Colonic mucosa (tissue), 4 donors: ENCODE measurements at regions not wholly inside any gene's neighbourhood (a gene's known extent, or its start where the extent isn't known, plus 50 kb on each side); places are given as distances from the start of the nearest gene placed in this dataset.
A peak's percentile ranks its signal among the peaks of the same experiment; 100 is the strongest.
"Not testable (repeated sequence)": the region's sequence is repeated elsewhere in the genome, so short reads cannot be mapped to it uniquely, and the experiment has no call there.

Experiments
- DNase-seq: peaks from one replicate; pipeline ENCODE4 v3.0.0-alpha.2; 2020
- H3K27ac ChIP-seq: fragments of 200-600 bp; one replicate; pipeline ENCODE4 v1.8.0; 2021
- H3K27me3 ChIP-seq: fragments of 200-600 bp; one replicate; pipeline ENCODE4 v1.8.0; 2021
- H3K36me3 ChIP-seq: fragments of 200-600 bp; one replicate; pipeline ENCODE4 v1.8.0; 2021
- H3K4me1 ChIP-seq: fragments of 200-600 bp; one replicate; pipeline ENCODE4 v1.8.0; 2021; ENCODE audit warnings: mild to moderate bottlenecking
- H3K4me3 ChIP-seq: fragments of 200-600 bp; one replicate; pipeline ENCODE4 v1.8.0; 2021
- H3K9ac ChIP-seq, 2 donors: one replicate each; pipeline ENCODE4 v1.7.0; 2013; ENCODE audit warnings: control low read depth in 2 of 2, low read depth in 2 of 2, low read length in 2 of 2
- H3K9me3 ChIP-seq: fragments of 200-600 bp; one replicate; pipeline ENCODE4 v1.8.0; 2021
- intact Hi-C: fragments of 100-400 bp; cut with DNase I; formaldehyde crosslinking; loops from one replicate; pipeline ENCODE4 v1.14.1; 2022
- TF ChIP-seq, protein P1 (sequence below): fragments of 200-600 bp; IDR thresholded peaks from one replicate; pipeline ENCODE4 v1.8.0; 2022; ENCODE audit warnings: antibody characterized with exemption, mild to moderate bottlenecking
- donor health status: healthy.
- donor health status: DM: no; HTN: no; CAD: no.
- donor health status: DM: no; HTN: no; CAD: no.

GRCh38 chr1:229131243-229132105 is 139.4 kb upstream of the RAB4A start:
- Histone ChIP-seq H3K27me3 (no peaks in the 10 kb centered on the region), H3K4me3 (no peak overlapping the region), H3K36me3 (no peaks in the 10 kb centered on the region), H3K9ac (peak overlapping the region in 1 of 2 donors; percentile 55), H3K9me3 (no peaks in the 10 kb centered on the region), H3K4me1 (peaks cover 13% of the 10 kb centered on the region), H3K27ac (peak overlapping the region; percentile 18)
- TF ChIP-seq, protein P1, sequence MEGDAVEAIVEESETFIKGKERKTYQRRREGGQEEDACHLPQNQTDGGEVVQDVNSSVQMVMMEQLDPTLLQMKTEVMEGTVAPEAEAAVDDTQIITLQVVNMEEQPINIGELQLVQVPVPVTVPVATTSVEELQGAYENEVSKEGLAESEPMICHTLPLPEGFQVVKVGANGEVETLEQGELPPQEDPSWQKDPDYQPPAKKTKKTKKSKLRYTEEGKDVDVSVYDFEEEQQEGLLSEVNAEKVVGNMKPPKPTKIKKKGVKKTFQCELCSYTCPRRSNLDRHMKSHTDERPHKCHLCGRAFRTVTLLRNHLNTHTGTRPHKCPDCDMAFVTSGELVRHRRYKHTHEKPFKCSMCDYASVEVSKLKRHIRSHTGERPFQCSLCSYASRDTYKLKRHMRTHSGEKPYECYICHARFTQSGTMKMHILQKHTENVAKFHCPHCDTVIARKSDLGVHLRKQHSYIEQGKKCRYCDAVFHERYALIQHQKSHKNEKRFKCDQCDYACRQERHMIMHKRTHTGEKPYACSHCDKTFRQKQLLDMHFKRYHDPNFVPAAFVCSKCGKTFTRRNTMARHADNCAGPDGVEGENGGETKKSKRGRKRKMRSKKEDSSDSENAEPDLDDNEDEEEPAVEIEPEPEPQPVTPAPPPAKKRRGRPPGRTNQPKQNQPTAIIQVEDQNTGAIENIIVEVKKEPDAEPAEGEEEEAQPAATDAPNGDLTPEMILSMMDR: no peak
- DNase-seq: no peak
- intact Hi-C loops: no loop called here

GRCh38 chr1:229132106-229132443 is 138.8 kb upstream of the RAB4A start:
- TF ChIP-seq, protein P1: no peak
- intact Hi-C loops: no loop called here
- Histone ChIP-seq H3K27ac (peak overlapping the region; percentile 18), H3K36me3 (no peaks in the 10 kb centered on the region), H3K27me3 (no peaks in the 10 kb centered on the region), H3K4me1 (peaks cover 13% of the 10 kb centered on the region), H3K9ac (no peak overlapping the region), H3K9me3 (no peaks in the 10 kb centered on the region), H3K4me3 (no peak overlapping the region)
- DNase-seq: no peak

- Histone ChIP-seq H3K27me3 (no peaks in the 10 kb centered on the region), H3K27ac (no peak overlapping the region), H3K4me3 (no peak overlapping the region), H3K4me1 (peaks cover 13% of the 10 kb centered on the region), H3K9ac (no peak overlapping the region), H3K36me3 (no peaks in the 10 kb centered on the region), H3K9me3 (no peaks in the 10 kb centered on the region)
- TF ChIP-seq, protein P1: no peak
- no peak for DNase-seq
- intact Hi-C loops: no loop called here
These were observed 138.2 kb upstream of the RAB4A start for GRCh38 chr1:229132706-229133105.

DNA sequence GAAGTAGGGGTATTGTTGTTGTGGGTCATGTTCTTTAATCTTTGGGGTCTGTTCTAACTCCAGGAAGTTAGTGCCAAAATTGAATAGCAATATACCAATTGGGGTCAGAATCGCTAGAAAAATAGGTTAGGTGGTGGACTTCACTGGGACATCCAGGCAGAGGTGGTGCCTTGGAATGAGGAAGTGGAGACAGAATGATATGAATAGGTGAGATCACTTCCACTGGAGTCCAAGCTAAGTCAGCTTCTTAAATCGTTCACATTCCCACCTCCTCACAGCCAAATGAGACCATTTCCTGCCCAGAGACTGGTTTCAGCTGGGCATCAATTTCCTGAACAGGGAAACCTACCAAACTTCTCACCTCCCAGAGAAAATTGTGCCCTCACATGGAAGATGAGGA is 137.8 kb upstream of the RAB4A start:
- no peak overlapping the region for H3K4me3 ChIP-seq
- no peaks in the 10 kb centered on the region for H3K36me3 ChIP-seq
- H3K4me1 ChIP-seq: peaks cover 13% of the 10 kb centered on the region
- no peak overlapping the region for H3K9ac ChIP-seq
- H3K27ac ChIP-seq: no peak overlapping the region
- no peaks in the 10 kb centered on the region for H3K9me3 ChIP-seq
- TF ChIP-seq, protein P1: no peak
- DNase-seq: no peak
- intact Hi-C loops: no loop called here
- H3K27me3 ChIP-seq: no peaks in the 10 kb centered on the region

GRCh38 chr1:229133811-229134210 is 137.1 kb upstream of the RAB4A start:
- TF ChIP-seq, protein P1: no peak
- DNase-seq: no peak
- no peak overlapping the region for H3K4me3 ChIP-seq
- no peak overlapping the region for H3K27ac ChIP-seq
- peaks cover 13% of the 10 kb centered on the region for H3K4me1 ChIP-seq
- no peak overlapping the region for H3K9ac ChIP-seq
- H3K27me3 ChIP-seq: no peaks in the 10 kb centered on the region
- intact Hi-C loops: no loop called here
- H3K36me3 ChIP-seq: no peaks in the 10 kb centered on the region
- H3K9me3 ChIP-seq: no peaks in the 10 kb centered on the region

DNA sequence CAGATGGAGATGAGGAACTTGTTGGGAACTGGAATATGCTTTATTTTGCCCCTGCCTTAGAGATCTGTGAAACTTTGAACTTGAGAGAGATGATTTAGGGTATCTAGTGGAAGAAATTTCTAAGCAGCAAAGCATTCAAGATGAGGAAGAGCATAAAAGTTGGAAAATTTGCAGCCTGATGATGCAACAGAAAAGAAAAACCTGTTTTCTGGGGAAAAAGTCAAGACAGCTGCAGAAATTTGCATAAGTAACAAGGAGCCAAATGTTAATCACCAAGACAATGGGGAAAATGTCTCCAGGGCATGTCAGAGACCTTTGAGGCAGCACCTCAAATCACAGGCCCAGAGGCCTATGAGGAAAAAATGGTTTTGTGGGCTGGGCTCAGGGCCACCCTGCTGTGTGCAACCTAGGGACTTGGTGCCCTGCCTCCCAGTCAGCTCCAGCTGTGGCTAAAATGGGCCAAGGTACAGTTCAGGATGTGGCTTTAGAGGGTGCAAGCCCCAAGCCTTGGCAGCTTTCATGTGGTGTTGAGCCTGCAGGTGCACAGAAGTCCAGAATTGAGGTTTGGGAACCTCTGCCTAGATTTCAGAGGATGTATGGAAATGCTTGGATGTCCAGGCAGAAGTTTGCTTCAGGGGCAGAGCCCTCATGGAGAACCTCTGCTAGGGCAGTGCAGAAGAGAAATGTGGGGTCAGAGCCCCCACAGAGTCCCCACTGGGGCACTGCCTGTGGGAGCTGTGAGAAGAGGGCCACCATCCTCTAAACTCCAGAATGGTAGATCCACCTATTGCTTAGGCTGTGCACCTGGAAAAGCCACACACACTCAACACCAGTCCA is 136.3 kb upstream of the RAB4A start:
- H3K27me3 ChIP-seq, H3K27ac ChIP-seq, intact Hi-C loops, H3K4me1 ChIP-seq, H3K4me3 ChIP-seq, H3K9me3 ChIP-seq, H3K9ac ChIP-seq, H3K36me3 ChIP-seq, DNase-seq: not testable (repeated sequence)
